Neural progenitor cell (in vitro differentiated cells): ENCODE measurements at regions not wholly inside any gene's neighbourhood (a gene's known extent, or its start where the extent isn't known, plus 50 kb on each side); places are given as distances from the start of the nearest gene placed in this dataset.

Experiments used
- DNase-seq: peaks from one replicate; pipeline ENCODE4 v3.0.0-alpha.2; 2016; ENCODE audit warnings: low spot score
- H2AFZ ChIP-seq: fragments of 200-600 bp; sonication (generic); replicated peaks from 2 replicates; pipeline ENCODE4 v1.6.1; 2016; ENCODE audit warnings: antibody characterized with exemption
- H3F3A ChIP-seq: fragments of 200-600 bp; sonication (generic); 2 replicates; pipeline ENCODE4 v1.6.1; 2016; ENCODE audit warnings: antibody characterized with exemption, low read depth
- H3K27ac ChIP-seq: fragments of 200-600 bp; sonication (generic); 2 replicates; pipeline ENCODE4 v1.5.1; 2016; ENCODE audit warnings: mild to moderate bottlenecking
- H3K27me3 ChIP-seq: fragments of 200-600 bp; sonication (generic); 2 replicates; pipeline ENCODE4 v1.6.1; 2016; ENCODE audit warnings: mild to moderate bottlenecking, moderate library complexity
- H3K36me3 ChIP-seq: fragments of 200-600 bp; sonication (generic); 2 replicates; pipeline ENCODE4 v1.5.1; 2016
- H3K4me1 ChIP-seq: fragments of 200-600 bp; sonication (generic); 2 replicates; pipeline ENCODE4 v1.6.1; 2016; ENCODE audit warnings: mixed run types
- H3K4me2 ChIP-seq: fragments of 200-600 bp; sonication (generic); 2 replicates; pipeline ENCODE4 v1.6.1; 2016
- H3K4me3 ChIP-seq: fragments of 200-600 bp; sonication (generic); 2 replicates; pipeline ENCODE4 v1.5.1; 2016
- H3K79me2 ChIP-seq: fragments of 200-600 bp; sonication (generic); 2 replicates; pipeline ENCODE4 v1.6.1; 2016; ENCODE audit warnings: low read depth
- H3K9ac ChIP-seq: fragments of 200-600 bp; sonication (generic); 2 replicates; pipeline ENCODE4 v1.6.1; 2016
- H3K9me3 ChIP-seq: fragments of 200-600 bp; sonication (generic); 2 replicates; pipeline ENCODE4 v1.5.1; 2016; ENCODE audit warnings: low read depth
- H4K20me1 ChIP-seq: fragments of 200-600 bp; sonication (generic); 2 replicates; pipeline ENCODE4 v1.6.1; 2016; ENCODE audit warnings: low read depth
- H3K27ac Mint-ChIP-seq: 3 replicates; pipeline ENCODE4 v1.8.0; 2021; ENCODE audit warnings: mixed read lengths
- H3K27me3 Mint-ChIP-seq: 2 replicates; pipeline ENCODE4 v1.8.0; 2022; ENCODE audit warnings: low read depth, mild to moderate bottlenecking, inconsistent platforms, moderate library complexity, mixed read lengths; ENCODE audit not compliant: insufficient read depth
- H3K36me3 Mint-ChIP-seq: 3 replicates; pipeline ENCODE4 v1.8.0; 2021; ENCODE audit warnings: mixed read lengths
- H3K4me1 Mint-ChIP-seq: 3 replicates; pipeline ENCODE4 v1.8.0; 2021; ENCODE audit warnings: mixed read lengths
- H3K4me3 Mint-ChIP-seq: 3 replicates; pipeline ENCODE4 v1.8.0; 2021; ENCODE audit warnings: mild to moderate bottlenecking, moderate library complexity, mixed read lengths
- H3K9me3 Mint-ChIP-seq: 3 replicates; pipeline ENCODE4 v1.8.0; 2020; ENCODE audit warnings: mixed read lengths
- EZH2 ChIP-seq: fragments of 200-600 bp; sonication (generic); IDR thresholded peaks from 2 replicates; pipeline ENCODE4 v1.6.1; 2017; ENCODE audit warnings: antibody characterized with exemption, mild to moderate bottlenecking, moderate library complexity
- EZH2phosphoT487 ChIP-seq: fragments of 200-600 bp; sonication (generic); IDR thresholded peaks from 2 replicates; pipeline ENCODE4 v1.6.1; 2017; ENCODE audit warnings: antibody characterized with exemption
- TF ChIP-seq, protein P1 (sequence below): fragments of 200-600 bp; sonication (generic); IDR thresholded peaks from 2 replicates; pipeline ENCODE4 v1.5.1; 2017; ENCODE audit warnings: antibody characterized with exemption, mild to moderate bottlenecking

DNA sequence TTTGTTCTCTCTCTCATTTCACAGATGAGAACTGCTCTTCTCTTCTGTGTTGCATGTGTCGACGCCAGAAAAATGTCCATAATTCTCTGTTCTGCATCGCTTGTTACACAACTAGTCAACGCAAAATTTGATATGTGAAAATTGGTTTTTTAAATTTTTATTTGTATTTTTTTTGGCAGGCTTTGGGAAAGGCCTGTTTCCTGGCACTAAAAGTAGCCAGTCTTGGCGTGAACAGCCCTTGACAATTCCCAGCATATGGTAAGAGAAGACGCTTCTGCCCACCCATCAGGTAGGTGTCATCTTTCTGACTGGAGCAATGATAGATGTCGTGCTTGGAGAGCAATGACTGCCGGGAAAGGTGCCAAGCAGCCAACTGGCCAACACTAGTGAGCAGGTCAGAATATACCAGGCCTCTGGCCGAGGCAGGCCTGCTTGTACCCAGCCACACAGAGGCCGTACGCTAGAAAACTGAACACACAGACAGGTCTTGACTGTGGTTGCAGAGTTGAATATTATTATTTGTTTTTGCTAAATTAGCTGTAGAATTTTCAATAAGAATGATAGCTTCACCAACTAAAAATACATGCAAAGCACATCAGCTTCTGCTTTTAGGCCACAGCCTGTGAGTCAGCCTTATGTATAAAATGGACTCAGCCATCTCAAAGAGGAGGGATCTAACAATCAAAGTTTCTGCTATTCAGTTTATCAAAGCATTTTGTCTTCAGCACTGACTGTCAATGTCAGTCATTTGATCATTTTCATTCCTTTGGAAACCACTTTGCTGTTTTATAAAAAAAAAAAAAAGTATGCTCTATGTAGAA lies 837.5 kb downstream of the MCTP2 start:
- no peak overlapping the region for H3K4me3 Mint-ChIP-seq
- H3K4me1 Mint-ChIP-seq, result no peaks in the 10 kb centered on the region
- H3K4me3 ChIP-seq, result no peak overlapping the region
- H3K27ac ChIP-seq, result no peak overlapping the region
- no peaks in the 10 kb centered on the region for H3K36me3 ChIP-seq
- no peak overlapping the region for H3K27ac Mint-ChIP-seq
- no peaks in the 10 kb centered on the region for H3F3A ChIP-seq
- peaks cover 3% of the 10 kb centered on the region for H3K9me3 Mint-ChIP-seq
- no peak overlapping the region for H3K4me2 ChIP-seq
- no peaks in the 10 kb centered on the region for H4K20me1 ChIP-seq
- no peaks in the 10 kb centered on the region for H3K4me1 ChIP-seq
- no peaks in the 10 kb centered on the region for H3K27me3 ChIP-seq
- H3K36me3 Mint-ChIP-seq, result no peaks in the 10 kb centered on the region
- DNase-seq, result no peak
- no peak overlapping the region for H2AFZ ChIP-seq
- no peak for TF ChIP-seq EZH2
- TF ChIP-seq, protein P1, sequence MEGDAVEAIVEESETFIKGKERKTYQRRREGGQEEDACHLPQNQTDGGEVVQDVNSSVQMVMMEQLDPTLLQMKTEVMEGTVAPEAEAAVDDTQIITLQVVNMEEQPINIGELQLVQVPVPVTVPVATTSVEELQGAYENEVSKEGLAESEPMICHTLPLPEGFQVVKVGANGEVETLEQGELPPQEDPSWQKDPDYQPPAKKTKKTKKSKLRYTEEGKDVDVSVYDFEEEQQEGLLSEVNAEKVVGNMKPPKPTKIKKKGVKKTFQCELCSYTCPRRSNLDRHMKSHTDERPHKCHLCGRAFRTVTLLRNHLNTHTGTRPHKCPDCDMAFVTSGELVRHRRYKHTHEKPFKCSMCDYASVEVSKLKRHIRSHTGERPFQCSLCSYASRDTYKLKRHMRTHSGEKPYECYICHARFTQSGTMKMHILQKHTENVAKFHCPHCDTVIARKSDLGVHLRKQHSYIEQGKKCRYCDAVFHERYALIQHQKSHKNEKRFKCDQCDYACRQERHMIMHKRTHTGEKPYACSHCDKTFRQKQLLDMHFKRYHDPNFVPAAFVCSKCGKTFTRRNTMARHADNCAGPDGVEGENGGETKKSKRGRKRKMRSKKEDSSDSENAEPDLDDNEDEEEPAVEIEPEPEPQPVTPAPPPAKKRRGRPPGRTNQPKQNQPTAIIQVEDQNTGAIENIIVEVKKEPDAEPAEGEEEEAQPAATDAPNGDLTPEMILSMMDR, result no peak
- no peak for TF ChIP-seq EZH2phosphoT487
- H3K9me3 ChIP-seq, result no peaks in the 10 kb centered on the region
- H3K9ac ChIP-seq, result no peak overlapping the region
- H3K79me2 ChIP-seq, result no peaks in the 10 kb centered on the region
- H3K27me3 Mint-ChIP-seq, result peaks cover 2% of the 10 kb centered on the region

DNA sequence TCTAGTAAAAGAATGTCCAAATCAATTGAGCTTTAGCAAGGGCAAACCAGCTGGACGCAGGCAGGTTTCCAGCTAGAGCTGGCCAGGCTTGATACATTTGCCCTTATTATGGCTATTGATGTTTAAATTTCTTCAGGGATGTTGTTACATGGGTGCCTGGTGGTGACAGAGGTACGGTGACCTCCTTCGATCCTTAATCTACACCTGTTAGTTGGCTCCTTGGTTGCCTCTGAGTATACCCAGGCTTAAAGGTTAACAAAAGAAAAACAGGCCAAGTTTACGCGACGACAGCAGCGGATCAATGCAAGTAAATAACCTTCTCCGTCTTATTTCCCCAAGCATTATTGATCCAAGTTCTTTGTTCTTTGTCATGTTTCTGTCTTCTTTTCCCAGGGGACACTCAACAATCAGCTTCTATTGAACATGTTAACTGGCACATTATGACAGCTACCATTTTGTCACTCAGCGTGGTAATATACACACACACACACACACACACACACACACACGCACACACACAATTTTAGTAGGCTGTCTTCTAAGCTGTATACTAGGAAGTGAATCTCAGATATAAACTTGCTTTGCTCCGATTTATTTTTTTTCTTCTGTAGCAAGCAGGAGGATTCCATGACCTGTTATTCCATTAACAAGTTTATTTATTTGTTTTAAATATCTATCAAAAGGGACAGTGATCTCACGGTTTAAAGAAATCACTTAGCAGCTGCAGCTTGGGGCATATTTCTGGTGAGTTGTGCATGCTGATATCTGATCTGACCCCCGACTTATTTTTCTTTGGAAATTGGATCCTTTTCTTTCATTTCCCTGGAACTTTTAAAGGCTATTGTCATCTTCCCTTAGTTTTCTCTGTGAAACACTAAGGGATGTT lies 844.7 kb downstream of the MCTP2 start:
- Mint-ChIP-seq H3K27ac (no peak overlapping the region), H3K4me1 (no peaks in the 10 kb centered on the region)
- no peak for TF ChIP-seq EZH2
- TF ChIP-seq, protein P1, result no peak
- no peak for TF ChIP-seq EZH2phosphoT487

DNA sequence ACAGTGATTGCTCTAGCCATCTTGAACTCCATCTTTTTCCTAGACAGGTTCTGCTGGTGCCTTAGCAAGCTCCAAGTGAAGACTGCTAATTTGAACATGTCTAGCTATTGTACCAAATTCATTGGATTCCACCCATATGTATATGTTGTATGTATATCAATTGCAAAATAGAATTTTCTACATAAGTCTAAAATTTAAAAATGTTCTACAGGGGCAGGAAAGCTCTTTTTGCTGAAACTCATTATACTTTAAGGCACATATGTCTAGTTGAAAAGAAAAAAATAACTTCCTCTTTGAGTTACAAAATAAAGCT lies 845.3 kb downstream of the MCTP2 start:
- Mint-ChIP-seq H3K4me3 (no peak overlapping the region), H3K9me3 (no peaks in the 10 kb centered on the region), H3K36me3 (no peaks in the 10 kb centered on the region), H3K27me3 (peaks cover 2% of the 10 kb centered on the region), H3K4me1 (no peaks in the 10 kb centered on the region), H3K27ac (no peak overlapping the region)
- DNase-seq, result no peak
- no peaks in the 10 kb centered on the region for H3F3A ChIP-seq
- no peaks in the 10 kb centered on the region for H3K4me1 ChIP-seq
- H3K9me3 ChIP-seq, result no peaks in the 10 kb centered on the region
- no peak overlapping the region for H3K27ac ChIP-seq
- no peaks in the 10 kb centered on the region for H4K20me1 ChIP-seq
- H3K4me3 ChIP-seq, result no peak overlapping the region
- no peaks in the 10 kb centered on the region for H3K79me2 ChIP-seq
- H3K9ac ChIP-seq, result no peak overlapping the region
- no peak for TF ChIP-seq EZH2phosphoT487
- no peak for TF ChIP-seq EZH2
- TF ChIP-seq, protein P1, result no peak
- H2AFZ ChIP-seq, result no peak overlapping the region
- no peaks in the 10 kb centered on the region for H3K36me3 ChIP-seq
- H3K27me3 ChIP-seq, result no peaks in the 10 kb centered on the region
- no peak overlapping the region for H3K4me2 ChIP-seq

More for the DNA sequence above, 844.7 kb downstream of the MCTP2 start:
- H3F3A ChIP-seq, result no peaks in the 10 kb centered on the region
- H3K36me3 Mint-ChIP-seq, result no peaks in the 10 kb centered on the region
- H3K36me3 ChIP-seq, result no peaks in the 10 kb centered on the region
- H4K20me1 ChIP-seq, result no peaks in the 10 kb centered on the region
- no peaks in the 10 kb centered on the region for H3K4me1 ChIP-seq
- H3K27me3 ChIP-seq, result no peaks in the 10 kb centered on the region
- H3K9ac ChIP-seq, result no peak overlapping the region
- no peak overlapping the region for H2AFZ ChIP-seq
- H3K9me3 ChIP-seq, result no peaks in the 10 kb centered on the region
- H3K4me3 Mint-ChIP-seq, result no peak overlapping the region
- no peak overlapping the region for H3K4me3 ChIP-seq
- no peak for DNase-seq
- H3K27me3 Mint-ChIP-seq, result peaks cover 2% of the 10 kb centered on the region
- H3K79me2 ChIP-seq, result no peaks in the 10 kb centered on the region
- H3K9me3 Mint-ChIP-seq, result no peaks in the 10 kb centered on the region
- H3K27ac ChIP-seq, result no peak overlapping the region
- no peak overlapping the region for H3K4me2 ChIP-seq
